GM12865 (cell line): ENCODE measurements at regions not wholly inside any gene's neighbourhood (a gene's known extent, or its start where the extent isn't known, plus 50 kb on each side); places are given as distances from the start of the nearest gene placed in this dataset.
A peak's percentile ranks its signal among the peaks of the same experiment; 100 is the strongest.

Experiments
- DNase-seq: peaks from one replicate; pipeline ENCODE4 v3.0.0; 2010; ENCODE audit warnings: low read depth
- H3K4me3 ChIP-seq: 2 replicates; pipeline ENCODE4 v1.5.1; 2011; ENCODE audit warnings: mild to moderate bottlenecking, low read depth, low read length, control low read depth
- CTCF ChIP-seq: IDR thresholded peaks from 2 replicates; pipeline ENCODE4 v1.5.1; 2011; ENCODE audit warnings: low read length, control low read depth, low read depth, inconsistent platforms; ENCODE audit not compliant: insufficient read depth; ENCODE audit errors: missing control alignments

DNA sequence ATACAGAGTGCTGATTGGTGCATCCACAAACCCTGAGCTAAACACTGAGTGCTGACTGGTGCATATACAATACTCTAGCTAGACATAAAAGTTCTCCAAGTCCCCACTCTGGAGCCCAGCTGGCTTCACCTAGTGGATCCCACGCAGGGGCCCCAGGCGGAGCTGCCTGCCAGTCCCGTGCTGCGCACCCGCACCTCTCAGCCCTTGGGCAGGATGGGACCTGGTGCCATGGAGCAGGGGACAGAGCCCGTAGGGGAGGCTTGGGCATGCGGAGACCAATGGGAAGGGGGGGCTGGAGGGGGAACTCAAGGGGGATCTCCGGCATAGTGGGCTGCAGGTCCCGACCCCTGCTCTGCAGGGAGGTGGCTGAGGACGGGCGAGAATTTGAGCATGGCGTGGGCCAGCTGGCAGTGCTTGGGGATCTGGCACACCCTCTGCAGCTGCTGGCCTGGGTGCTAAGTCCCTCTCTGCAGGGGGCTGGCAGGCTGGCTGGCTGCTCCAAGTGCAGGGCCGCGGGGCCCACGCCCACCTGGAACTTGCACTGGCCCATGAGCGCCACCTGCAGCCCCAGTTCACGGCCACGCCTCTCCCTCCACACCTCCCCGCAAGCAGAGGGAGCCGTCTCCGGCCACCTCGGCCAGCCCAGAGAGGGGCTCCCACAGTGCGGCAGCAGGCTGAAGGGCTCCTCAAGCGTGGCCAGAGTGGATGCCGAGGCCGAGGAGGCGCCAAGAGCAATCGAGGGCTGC, 104.9 kb downstream of the NTMT2 start:
- TF ChIP-seq CTCF = no peak
- no peak for DNase-seq
- no peak overlapping the region for H3K4me3 ChIP-seq

GRCh38 chr1:170252851-170253579, 107.3 kb downstream of the NTMT2 start:
- DNase-seq = peak; percentile 55
- no peak for TF ChIP-seq CTCF

GRCh38 chr1:170254371-170254770, 108.6 kb downstream of the NTMT2 start:
- no peak for DNase-seq
- no peak overlapping the region for H3K4me3 ChIP-seq
- TF ChIP-seq CTCF = no peak

More at GRCh38 chr1:170252851-170253579, 107.3 kb downstream of the NTMT2 start:
- no peak overlapping the region for H3K4me3 ChIP-seq

GRCh38 chr1:170261669-170262068, 115.9 kb downstream of the NTMT2 start:
- no peak overlapping the region for H3K4me3 ChIP-seq
- TF ChIP-seq CTCF = no peak
- no peak for DNase-seq

DNA sequence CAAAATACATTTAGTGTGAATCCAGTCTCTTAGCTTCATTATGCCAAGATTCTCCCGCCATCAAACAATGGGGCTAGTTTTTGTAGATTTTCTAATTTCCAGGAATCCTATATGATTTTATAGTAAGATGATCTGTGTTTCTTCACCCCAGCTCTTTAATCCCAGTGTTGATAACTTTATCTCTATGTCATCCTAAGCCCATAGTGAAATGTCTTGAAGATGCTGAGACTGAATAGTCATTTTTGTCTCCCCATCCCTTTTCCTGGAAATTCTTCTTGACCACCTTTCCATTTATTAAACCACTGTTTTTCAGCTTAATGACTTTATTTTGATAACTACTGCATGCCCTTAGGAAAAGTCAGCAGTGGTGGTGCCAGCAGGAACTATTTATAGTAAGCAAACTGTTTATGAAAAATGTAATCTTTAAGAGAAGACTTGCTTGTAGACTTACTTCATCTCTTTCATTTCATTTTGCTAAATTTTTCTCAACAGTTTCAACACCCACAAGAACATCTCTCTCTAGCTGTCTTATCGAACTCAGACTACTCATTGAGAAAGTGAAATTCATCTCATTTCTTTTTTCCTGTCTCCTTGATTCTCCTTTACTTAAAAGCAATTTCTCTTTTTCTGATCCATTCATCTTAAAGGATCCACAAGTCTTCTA, 116.6 kb downstream of the NTMT2 start:
- DNase-seq = no peak
- no peak for TF ChIP-seq CTCF
- no peak overlapping the region for H3K4me3 ChIP-seq

GRCh38 chr1:170265234-170265633, 119.5 kb downstream of the NTMT2 start:
- H3K4me3 ChIP-seq = no peak overlapping the region
- no peak for TF ChIP-seq CTCF
- no peak for DNase-seq
